ENCODE measurements at regions not wholly inside any gene's neighbourhood (a gene's known extent, or its start where the extent isn't known, plus 50 kb on each side); places are given as distances from the start of the nearest gene placed in this dataset.

GRCh38 chr7:94057955-94058354 is 53.8 kb upstream of the BET1 start (continued):
- no peak for TF ChIP-seq CSRNP3 (CRISPR knock-in tag; IDR thresholded peaks at IDR 0.05)

- no peak for TF ChIP-seq CREB5 (CRISPR knock-in tag; IDR thresholded peaks at IDR 0.05; ENCODE audit: low read depth)
- no peak for TF ChIP-seq ZFP30 (CRISPR knock-in tag; IDR thresholded peaks at IDR 0.05)
- TF ChIP-seq, protein P1, sequence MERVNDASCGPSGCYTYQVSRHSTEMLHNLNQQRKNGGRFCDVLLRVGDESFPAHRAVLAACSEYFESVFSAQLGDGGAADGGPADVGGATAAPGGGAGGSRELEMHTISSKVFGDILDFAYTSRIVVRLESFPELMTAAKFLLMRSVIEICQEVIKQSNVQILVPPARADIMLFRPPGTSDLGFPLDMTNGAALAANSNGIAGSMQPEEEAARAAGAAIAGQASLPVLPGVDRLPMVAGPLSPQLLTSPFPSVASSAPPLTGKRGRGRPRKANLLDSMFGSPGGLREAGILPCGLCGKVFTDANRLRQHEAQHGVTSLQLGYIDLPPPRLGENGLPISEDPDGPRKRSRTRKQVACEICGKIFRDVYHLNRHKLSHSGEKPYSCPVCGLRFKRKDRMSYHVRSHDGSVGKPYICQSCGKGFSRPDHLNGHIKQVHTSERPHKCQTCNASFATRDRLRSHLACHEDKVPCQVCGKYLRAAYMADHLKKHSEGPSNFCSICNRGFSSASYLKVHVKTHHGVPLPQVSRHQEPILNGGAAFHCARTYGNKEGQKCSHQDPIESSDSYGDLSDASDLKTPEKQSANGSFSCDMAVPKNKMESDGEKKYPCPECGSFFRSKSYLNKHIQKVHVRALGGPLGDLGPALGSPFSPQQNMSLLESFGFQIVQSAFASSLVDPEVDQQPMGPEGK (CRISPR knock-in tag; IDR thresholded peaks at IDR 0.05; ENCODE audit: borderline replicate concordance): no peak
- no peak for TF ChIP-seq ZNF70 (CRISPR knock-in tag; IDR thresholded peaks at IDR 0.05)
- no peak for TF ChIP-seq ISL1 (CRISPR knock-in tag; IDR thresholded peaks at IDR 0.05)
- no peak for TF ChIP-seq CSRNP3 (CRISPR knock-in tag; IDR thresholded peaks at IDR 0.05)
- TF ChIP-seq OSR1 (CRISPR knock-in tag; IDR thresholded peaks at IDR 0.05): no peak
- TF ChIP-seq RARB (CRISPR knock-in tag; IDR thresholded peaks at IDR 0.05): no peak
- ATAC-seq: no peak
Observed at GRCh38 chr7:94059746-94060145, 55.6 kb upstream of the BET1 start.

GRCh38 chr7:94060752-94061151 is 56.6 kb upstream of the BET1 start:
- TF ChIP-seq GLIS3 (CRISPR knock-in tag; IDR thresholded peaks at IDR 0.05) (no peak), TCF4 (CRISPR knock-in tag; IDR thresholded peaks at IDR 0.05; ENCODE audit: borderline replicate concordance) (no peak), ZC3H10 (CRISPR knock-in tag; IDR thresholded peaks at IDR 0.05) (no peak), ARNTL (CRISPR knock-in tag; IDR thresholded peaks at IDR 0.05; ENCODE audit: borderline replicate concordance, low read depth) (no peak), TSHZ2 (CRISPR knock-in tag; IDR thresholded peaks at IDR 0.05) (no peak), ZNF70 (CRISPR knock-in tag; IDR thresholded peaks at IDR 0.05) (no peak), ESRRG (CRISPR knock-in tag; IDR thresholded peaks at IDR 0.05) (no peak), OSR1 (CRISPR knock-in tag; IDR thresholded peaks at IDR 0.05) (no peak), BACH2 (CRISPR knock-in tag; IDR thresholded peaks at IDR 0.05; ENCODE audit: borderline replicate concordance) (no peak), RARB (CRISPR knock-in tag; IDR thresholded peaks at IDR 0.05) (no peak), CSDC2 (CRISPR knock-in tag; IDR thresholded peaks at IDR 0.05) (no peak), CREB5 (CRISPR knock-in tag; IDR thresholded peaks at IDR 0.05; ENCODE audit: low read depth) (no peak), ZNF8 (CRISPR knock-in tag; IDR thresholded peaks at IDR 0.05) (no peak), PPARA (CRISPR knock-in tag; IDR thresholded peaks at IDR 0.05; ENCODE audit: borderline replicate concordance) (no peak), CSRNP3 (CRISPR knock-in tag; IDR thresholded peaks at IDR 0.05) (no peak)
- ATAC-seq: no peak

Measured in SK-N-SH treated with all-trans-retinoic acid at 6 μM for 48 hours (cell line).